GM12874 (cell line): ENCODE measurements at regions not wholly inside any gene's neighbourhood (a gene's known extent, or its start where the extent isn't known, plus 50 kb on each side); places are given as distances from the start of the nearest gene placed in this dataset.

Source experiments
- TF ChIP-seq, protein P1 (sequence below): IDR thresholded peaks from 2 replicates; pipeline ENCODE4 v1.5.1; 2011; ENCODE audit warnings: low read depth, mild to moderate bottlenecking, control low read depth, low read length, moderate library complexity; ENCODE audit not compliant: insufficient read depth

DNA sequence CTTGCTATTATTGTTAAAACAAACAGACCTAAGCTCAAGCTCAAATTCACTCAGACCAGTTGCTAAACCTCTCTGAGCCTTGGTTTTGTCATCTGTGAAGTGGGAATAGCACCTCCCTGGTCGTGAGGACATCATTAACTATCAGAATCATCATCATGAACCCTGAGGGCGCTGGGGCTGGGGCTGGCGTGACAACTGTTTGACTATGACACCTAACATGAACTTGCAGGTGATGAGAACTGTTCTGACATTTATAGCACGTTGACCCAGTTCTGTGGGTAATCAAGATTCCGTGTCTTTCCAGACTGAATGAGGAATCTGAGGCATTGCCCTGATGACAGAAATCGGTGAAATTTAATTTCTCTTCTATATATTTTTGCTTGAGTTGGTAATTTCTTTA, 71.3 kb upstream of the CDH5 start:
- TF ChIP-seq, protein P1, sequence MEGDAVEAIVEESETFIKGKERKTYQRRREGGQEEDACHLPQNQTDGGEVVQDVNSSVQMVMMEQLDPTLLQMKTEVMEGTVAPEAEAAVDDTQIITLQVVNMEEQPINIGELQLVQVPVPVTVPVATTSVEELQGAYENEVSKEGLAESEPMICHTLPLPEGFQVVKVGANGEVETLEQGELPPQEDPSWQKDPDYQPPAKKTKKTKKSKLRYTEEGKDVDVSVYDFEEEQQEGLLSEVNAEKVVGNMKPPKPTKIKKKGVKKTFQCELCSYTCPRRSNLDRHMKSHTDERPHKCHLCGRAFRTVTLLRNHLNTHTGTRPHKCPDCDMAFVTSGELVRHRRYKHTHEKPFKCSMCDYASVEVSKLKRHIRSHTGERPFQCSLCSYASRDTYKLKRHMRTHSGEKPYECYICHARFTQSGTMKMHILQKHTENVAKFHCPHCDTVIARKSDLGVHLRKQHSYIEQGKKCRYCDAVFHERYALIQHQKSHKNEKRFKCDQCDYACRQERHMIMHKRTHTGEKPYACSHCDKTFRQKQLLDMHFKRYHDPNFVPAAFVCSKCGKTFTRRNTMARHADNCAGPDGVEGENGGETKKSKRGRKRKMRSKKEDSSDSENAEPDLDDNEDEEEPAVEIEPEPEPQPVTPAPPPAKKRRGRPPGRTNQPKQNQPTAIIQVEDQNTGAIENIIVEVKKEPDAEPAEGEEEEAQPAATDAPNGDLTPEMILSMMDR: no peak

DNA sequence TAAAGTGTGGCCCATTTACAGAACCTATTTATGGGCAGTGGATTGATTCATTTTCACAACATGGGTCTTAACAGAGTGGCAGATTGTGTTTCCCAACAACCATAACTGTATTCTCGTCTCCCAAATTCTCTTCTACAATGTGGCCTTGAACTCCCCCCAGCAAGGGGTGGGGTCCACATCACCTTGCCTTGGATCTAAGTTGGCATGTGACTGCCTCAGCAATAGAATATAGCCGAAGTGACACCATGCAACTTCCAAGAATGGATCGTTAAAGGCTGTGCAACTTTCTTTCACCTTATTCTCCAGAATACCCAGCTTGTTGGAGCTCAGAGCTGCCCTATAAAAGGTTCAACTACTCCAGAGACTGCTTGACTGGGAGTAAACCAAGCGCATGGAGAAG, 72.0 kb upstream of the CDH5 start:
- TF ChIP-seq, protein P1: no peak

DNA sequence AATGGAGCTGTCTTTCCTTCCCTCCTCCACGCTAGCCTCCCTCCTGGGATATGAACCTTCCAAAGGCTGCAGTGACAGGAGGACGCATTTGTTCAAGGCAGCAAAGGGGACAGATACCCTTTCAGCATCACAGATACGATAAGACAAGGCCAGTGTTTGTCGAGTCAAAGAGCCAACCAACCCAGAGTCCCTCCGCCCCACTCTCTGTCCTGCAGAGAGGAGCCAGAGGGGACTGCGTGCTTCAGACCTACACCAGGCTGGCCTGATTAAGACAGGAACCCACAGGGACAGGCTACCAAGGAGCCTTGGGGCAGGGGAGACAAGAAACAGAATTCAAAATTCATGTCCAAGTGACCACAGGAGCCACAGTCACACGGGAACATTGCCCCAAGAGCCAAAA, 72.6 kb upstream of the CDH5 start:
- TF ChIP-seq, protein P1: no peak

DNA sequence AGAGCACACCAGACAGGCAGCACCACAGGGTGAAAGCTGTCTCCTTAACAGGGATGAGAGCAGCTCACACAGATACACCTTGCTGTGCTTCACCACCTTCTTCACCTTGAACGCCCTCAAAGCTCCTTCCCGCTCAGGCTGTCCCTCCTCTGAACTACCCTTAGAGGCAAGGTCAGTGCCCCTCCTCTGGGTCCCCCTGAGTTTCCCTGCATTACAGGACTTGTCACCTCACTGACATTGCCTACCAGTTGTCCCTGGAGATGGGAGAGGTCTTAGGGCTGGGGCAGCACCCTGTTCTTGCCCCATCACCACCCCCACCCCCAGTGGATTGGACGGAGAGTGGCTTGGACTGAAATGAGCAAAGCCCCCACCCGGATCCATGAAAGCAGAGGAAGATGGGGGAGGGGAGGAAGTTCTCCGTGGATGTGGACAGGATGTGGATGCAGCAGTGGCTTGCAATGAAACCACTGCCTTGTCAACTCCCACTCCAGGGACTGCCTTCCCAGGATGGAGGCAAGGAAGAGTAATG, 73.2 kb upstream of the CDH5 start:
- TF ChIP-seq, protein P1: no peak

DNA sequence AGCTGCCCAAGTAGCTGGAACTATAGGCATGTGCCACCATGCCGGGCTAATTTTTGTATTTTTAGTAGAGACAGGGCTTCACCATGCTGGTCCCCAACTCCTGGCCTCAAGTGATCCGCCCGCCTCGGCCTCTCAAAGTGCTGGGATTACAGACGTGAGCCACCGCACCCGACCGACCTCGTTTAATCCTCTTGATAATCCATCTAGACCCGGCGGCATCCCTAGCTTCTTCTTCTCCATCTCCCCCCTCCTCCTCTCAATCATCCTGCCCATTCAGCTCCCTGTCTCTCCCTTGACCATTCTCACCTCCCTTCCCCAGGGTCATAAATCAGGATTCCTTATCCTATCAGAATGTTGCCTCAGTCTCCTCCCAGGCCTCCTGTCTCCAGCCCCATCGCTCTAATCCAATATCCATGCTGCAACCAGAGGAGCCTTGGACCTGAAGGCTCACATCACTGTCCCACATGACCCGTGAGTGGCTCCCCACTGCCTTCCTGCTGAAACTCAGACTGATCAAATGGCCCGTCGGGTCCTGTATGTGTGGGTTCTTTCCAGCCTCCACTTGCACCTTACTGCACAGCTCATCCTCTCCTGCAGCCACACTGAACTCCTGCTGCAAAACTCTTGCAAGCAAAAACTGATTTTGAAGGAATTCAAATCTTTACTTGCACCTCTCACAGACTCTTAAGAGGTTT, 74.1 kb upstream of the CDH5 start:
- TF ChIP-seq, protein P1: no peak

DNA sequence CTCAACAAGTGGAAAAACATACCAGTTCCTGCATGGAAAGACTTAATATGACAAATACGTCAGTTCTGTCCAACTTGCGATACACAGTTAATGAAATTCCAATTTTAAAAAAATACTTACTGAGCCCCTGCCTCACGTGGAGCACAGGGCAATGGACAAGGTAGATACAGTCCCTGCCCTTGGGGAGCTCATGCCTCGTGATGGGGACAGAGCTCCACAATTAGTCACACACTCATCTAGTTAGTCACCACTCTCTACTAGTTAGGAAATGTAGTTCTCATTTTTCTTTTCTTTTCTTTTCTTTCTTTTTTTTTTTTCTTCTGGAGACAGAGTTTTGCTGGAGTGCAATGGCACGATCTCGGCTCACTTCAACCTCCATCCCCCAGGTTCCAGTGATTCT, 74.7 kb upstream of the CDH5 start:
- TF ChIP-seq, protein P1: no peak

DNA sequence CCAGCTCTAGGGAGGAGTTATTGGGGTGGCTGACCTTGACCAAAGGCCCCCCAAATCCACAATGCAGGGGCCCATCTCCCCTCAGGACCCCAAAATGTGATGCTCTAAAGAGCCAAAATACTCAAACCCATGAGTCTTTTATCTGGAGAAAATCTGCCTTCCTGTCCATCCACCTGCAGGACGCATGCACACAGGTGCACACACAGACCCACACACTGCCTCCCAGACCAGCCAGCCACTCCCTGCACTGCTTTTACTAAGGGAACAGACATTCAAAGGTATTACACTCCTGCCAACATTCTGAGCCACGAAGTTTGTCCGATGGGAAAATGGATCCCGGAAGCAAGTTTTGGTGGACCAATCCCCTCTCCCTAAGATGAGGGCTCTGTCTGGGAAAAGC, 76.1 kb upstream of the CDH5 start:
- TF ChIP-seq, protein P1: no peak
